Testis (tissue), 2 donors: ENCODE measurements at regions not wholly inside any gene's neighbourhood (a gene's known extent, or its start where the extent isn't known, plus 50 kb on each side); places are given as distances from the start of the nearest gene placed in this dataset.

ENCODE experiments used
- POLR2A ChIP-seq: fragments of 450-650 bp; IDR thresholded peaks from one replicate; pipeline ENCODE4 v1.6.1; 2017; ENCODE audit warnings: antibody characterized with exemption, mild to moderate bottlenecking, moderate library complexity
- TF ChIP-seq, protein P1 (sequence below), 3 experiments: fragments of 450-650 bp in 2 of 3; fragments of 200-600 bp in 1 of 3; sonication (generic) in 1 of 3; IDR thresholded peaks; one replicate each; pipeline ENCODE4 v1.5.1; 2016 to 2019; ENCODE audit warnings: antibody characterized with exemption in 3 of 3, mild to moderate bottlenecking in 2 of 3, moderate library complexity in 1 of 3

GRCh38 chr11:92168936-92169335 is 55.7 kb upstream of the FAT3 start:
- TF ChIP-seq POLR2A: no peak
- TF ChIP-seq, protein P1, sequence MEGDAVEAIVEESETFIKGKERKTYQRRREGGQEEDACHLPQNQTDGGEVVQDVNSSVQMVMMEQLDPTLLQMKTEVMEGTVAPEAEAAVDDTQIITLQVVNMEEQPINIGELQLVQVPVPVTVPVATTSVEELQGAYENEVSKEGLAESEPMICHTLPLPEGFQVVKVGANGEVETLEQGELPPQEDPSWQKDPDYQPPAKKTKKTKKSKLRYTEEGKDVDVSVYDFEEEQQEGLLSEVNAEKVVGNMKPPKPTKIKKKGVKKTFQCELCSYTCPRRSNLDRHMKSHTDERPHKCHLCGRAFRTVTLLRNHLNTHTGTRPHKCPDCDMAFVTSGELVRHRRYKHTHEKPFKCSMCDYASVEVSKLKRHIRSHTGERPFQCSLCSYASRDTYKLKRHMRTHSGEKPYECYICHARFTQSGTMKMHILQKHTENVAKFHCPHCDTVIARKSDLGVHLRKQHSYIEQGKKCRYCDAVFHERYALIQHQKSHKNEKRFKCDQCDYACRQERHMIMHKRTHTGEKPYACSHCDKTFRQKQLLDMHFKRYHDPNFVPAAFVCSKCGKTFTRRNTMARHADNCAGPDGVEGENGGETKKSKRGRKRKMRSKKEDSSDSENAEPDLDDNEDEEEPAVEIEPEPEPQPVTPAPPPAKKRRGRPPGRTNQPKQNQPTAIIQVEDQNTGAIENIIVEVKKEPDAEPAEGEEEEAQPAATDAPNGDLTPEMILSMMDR (IDR thresholded peaks at IDR 0.05): no peak
